ENCODE measurements at regions not wholly inside any gene's neighbourhood (a gene's known extent, or its start where the extent isn't known, plus 50 kb on each side); places are given as distances from the start of the nearest gene placed in this dataset.

DNA sequence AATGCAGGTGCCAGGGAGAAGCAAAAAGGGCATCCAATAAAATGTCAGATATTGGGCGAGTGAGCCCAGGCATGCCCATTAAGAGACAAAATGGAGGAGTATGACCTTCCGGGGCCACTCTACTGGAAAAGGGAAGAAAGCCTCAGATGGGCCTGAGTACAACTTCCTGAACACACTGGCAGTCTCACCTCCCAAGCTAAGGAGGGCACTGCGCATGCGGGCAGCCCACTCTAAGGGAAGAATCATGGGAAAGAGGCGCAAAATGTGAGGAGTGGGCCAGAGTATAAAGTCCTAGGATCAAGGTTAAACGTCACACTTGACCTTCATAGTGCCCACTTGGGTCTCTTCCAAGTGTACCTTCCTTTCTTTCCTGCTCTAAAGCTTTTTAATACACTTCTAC is 63.5 kb downstream of the TIGD2 start:
- TF ChIP-seq EZH2 (IDR thresholded peaks at IDR 0.05; ENCODE audit: borderline replicate concordance, low read depth, low read length, severe bottlenecking) = no peak
- TF ChIP-seq POLR2A (IDR thresholded peaks at IDR 0.05; ENCODE audit: low read depth, low read length) = no peak
- TF ChIP-seq, protein P1, sequence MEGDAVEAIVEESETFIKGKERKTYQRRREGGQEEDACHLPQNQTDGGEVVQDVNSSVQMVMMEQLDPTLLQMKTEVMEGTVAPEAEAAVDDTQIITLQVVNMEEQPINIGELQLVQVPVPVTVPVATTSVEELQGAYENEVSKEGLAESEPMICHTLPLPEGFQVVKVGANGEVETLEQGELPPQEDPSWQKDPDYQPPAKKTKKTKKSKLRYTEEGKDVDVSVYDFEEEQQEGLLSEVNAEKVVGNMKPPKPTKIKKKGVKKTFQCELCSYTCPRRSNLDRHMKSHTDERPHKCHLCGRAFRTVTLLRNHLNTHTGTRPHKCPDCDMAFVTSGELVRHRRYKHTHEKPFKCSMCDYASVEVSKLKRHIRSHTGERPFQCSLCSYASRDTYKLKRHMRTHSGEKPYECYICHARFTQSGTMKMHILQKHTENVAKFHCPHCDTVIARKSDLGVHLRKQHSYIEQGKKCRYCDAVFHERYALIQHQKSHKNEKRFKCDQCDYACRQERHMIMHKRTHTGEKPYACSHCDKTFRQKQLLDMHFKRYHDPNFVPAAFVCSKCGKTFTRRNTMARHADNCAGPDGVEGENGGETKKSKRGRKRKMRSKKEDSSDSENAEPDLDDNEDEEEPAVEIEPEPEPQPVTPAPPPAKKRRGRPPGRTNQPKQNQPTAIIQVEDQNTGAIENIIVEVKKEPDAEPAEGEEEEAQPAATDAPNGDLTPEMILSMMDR (IDR thresholded peaks at IDR 0.05; ENCODE audit: extremely low read depth in 1 of 2, insufficient read depth in 1 of 2, low read depth in 1 of 2, low read length in 2 of 2) = no peak
- TF ChIP-seq MYC (IDR thresholded peaks at IDR 0.05; ENCODE audit: low read depth, low read length) = no peak
- TF ChIP-seq, protein P2, sequence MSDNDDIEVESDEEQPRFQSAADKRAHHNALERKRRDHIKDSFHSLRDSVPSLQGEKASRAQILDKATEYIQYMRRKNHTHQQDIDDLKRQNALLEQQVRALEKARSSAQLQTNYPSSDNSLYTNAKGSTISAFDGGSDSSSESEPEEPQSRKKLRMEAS (IDR thresholded peaks at IDR 0.05; ENCODE audit: insufficient read depth, insufficient read length) = no peak
- no peak for TF ChIP-seq POLR2AphosphoS5 (IDR thresholded peaks at IDR 0.05; ENCODE audit: insufficient read depth, low read depth, low read length)
- TF ChIP-seq JUN (IDR thresholded peaks at IDR 0.05; ENCODE audit: borderline replicate concordance, insufficient read depth, insufficient read length, low read depth) = no peak

All from endothelial cell of umbilical vein (primary cell).